Right renal pelvis (tissue), 4 donors: ENCODE measurements at regions not wholly inside any gene's neighbourhood (a gene's known extent, or its start where the extent isn't known, plus 50 kb on each side); places are given as distances from the start of the nearest gene placed in this dataset.

Experiments
- DNase-seq, 4 donors: peaks; one replicate each; pipeline ENCODE4 v3.0.0-alpha.2; 2013; ENCODE audit warnings: low read depth in 4 of 4, low spot score in 3 of 4, missing footprints in 1 of 4

DNA sequence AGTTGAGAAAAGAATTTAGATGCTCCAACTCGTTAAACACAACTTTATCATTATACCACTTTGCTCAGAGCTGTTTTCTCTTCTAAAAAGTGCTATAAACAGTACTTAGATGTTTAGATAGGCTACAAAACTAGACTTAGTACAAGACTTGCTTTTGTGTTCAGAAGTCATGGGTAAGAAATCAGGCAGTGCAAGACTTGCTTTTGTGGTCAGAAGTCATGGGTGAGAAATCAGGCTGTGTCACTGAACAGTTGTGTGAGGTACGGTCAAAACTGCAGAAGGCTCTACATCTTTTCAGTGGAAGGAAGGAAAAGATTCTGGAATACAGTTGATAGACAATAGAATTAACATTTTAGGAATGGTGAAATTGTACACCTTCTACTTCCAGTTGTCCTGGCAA, 239.7 kb downstream of the DNAJB9 start:
- no peak for DNase-seq

DNA sequence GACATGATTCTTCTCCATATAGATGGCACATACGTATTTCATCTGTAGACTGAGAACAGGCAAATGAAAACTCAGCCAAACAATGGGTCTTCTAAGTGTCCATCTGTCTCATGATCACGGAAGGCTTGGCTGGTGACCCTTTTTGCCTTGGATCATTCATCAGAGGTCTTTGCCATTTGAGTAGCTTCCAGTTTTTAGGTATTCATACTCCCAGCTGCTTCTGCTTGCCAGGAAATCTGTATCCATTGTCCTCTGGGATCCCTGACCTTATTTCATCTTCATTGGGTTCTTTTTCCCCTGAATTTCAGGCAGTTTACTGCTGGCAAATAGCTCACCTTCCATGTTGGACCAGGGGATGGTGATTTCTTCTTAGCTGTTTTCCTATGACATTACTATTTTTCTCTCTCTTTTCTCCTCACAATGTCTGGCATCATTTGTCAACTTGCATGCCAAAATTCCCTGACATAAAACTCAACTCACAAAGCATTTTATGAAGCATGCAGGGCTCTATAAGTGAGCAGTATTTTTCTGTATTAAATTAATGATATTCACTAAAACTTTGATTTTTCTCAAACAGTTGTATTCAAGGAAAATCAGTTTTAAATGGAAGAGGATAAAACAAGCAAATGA, 241.2 kb downstream of the DNAJB9 start:
- DNase-seq: no peak

DNA sequence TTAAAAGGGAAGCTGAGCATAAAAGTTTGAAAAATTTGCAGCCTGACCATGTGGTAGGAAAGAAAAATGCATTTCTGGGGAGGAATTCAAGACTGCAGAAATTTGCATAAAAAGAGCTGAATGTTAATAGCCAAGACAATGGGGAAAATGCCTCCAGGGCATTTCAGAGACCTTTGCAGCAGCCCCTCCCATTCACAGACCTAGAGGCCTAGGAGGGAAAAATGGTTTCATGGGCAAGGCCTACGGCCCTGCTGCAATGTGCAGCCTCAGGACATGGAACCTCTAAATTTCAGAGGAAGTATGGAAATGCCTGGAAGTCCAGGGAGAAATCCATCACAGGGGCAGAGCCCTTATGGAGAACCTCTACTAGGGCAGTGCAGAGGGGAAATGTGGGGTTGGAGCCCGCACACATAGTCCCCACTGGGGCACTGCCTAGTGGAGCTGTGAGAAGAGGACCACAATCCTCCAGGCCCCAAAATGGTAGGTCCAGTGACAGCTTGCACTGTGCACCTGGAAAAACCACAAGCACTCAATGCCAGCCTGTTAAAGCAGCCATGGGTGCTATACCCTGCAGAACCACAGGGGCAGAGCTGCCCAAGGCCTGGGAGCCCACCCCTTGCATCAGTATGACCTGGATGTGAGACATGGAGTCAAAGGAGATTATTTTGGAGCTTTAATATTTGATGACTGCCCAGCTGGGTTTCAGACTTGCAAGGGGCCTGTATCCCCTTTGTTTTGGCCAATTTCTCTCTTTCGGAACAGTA, 243.8 kb downstream of the DNAJB9 start:
- DNase-seq: no peak

- DNase-seq: no peak
Measured at GRCh38 chr7:108815815-108816214, 246.1 kb downstream of the DNAJB9 start.

- no peak for DNase-seq
Measured at GRCh38 chr7:108818742-108819141, 249.1 kb downstream of the DNAJB9 start.

- no peak for DNase-seq
Measured at GRCh38 chr7:108824840-108825580, 255.3 kb downstream of the DNAJB9 start.

- no peak for DNase-seq
Measured at GRCh38 chr7:108825581-108825909, 255.9 kb downstream of the DNAJB9 start.

GRCh38 chr7:108836256-108836655, 266.6 kb downstream of the DNAJB9 start:
- DNase-seq: no peak

DNA sequence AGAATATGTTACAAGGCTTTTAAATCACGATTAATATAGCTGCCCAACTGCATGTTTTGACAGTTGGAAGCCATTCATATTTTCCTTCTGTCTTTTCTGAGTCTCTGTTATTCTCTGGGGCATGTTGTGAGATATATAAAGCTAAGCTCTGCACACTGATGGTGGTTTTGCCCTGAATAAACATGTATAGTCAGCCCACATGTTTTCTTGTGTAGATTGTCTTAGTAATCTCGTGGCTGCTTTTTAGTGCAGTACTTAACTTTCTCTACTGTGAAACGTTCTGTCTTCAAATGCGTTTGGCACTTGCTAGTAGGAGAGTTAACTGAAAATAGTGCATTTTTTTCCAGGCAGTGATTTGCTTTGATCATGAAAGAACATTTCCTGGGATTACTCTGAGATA, 268.5 kb downstream of the DNAJB9 start:
- no peak for DNase-seq

- no peak for DNase-seq
Measured at GRCh38 chr7:108839076-108839475, 269.4 kb downstream of the DNAJB9 start.

- no peak for DNase-seq
Measured at GRCh38 chr7:108845951-108846350, 276.3 kb downstream of the DNAJB9 start.

GRCh38 chr7:108846471-108846870, 276.8 kb downstream of the DNAJB9 start:
- DNase-seq: no peak

GRCh38 chr7:108848486-108848885, 278.8 kb downstream of the DNAJB9 start:
- DNase-seq: no peak

DNA sequence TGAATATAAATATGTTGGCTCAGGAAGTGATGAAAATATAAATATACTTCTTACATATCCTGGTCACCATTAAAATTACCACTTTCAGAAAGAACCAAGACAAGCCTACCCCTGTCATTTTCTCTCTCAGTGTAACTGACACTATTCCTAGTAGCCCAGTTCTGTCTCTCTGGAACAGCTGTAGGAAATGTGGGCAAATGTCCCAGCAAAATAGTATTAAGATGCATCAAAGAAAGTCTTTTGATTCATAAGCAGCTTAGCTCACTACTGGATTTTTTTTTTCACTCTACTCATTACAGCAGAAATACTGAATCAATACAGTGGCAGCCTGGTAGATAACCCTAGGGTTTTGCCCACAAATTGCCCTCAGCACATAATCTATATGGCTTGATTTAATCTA, 290.9 kb downstream of the DNAJB9 start:
- DNase-seq: no peak

- no peak for DNase-seq
Measured at GRCh38 chr7:108861071-108861470, 291.4 kb downstream of the DNAJB9 start.

DNA sequence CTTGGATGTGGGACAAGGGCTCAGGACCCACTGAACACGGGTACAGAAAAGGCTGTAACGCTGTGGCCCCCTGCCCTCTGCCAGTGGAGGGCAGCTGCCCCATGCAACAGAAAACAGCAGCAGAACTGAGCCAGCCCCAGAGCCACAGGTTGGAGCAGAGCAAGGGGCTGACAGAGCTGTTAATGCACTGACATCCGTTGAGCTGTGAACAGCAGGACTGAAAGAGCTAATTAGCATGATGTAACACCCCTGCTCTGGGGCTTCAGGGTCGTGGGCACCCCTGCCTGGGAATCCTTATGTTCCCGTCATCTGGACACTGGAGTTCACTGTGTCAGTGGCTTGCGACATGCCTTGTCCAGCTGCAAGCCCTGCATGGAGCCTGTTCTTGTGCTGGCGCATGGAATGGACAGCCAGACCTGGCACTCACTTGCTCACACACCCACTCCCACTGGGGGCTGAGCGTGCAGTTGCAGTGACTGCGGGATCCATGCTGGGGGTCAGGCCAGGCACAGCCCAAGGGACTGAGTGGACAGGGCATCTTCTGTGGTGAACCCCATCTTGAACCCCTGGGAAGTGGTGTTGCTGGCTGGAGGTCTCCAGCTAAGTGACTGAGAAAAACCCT, 293.7 kb downstream of the DNAJB9 start:
- DNase-seq: no peak

DNA sequence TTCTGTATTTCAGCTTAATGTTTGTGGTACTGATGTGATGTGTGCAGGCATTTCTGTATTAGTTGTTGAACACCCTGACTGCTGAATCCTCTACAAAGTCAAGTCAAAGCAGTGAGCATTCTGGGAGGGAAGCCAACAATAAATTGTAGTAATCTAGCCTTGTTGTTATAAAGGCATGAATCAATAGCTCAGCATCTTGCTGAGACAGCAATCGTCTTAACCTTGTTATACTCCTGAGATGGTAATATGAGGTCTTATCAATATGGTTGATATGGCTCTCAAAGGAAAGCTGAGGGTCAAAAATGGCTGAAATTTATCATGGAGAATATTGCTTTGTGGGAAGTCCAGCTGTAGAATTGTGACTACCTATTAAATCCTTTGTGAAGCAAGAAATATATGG, 299.4 kb downstream of the DNAJB9 start:
- DNase-seq: no peak

DNA sequence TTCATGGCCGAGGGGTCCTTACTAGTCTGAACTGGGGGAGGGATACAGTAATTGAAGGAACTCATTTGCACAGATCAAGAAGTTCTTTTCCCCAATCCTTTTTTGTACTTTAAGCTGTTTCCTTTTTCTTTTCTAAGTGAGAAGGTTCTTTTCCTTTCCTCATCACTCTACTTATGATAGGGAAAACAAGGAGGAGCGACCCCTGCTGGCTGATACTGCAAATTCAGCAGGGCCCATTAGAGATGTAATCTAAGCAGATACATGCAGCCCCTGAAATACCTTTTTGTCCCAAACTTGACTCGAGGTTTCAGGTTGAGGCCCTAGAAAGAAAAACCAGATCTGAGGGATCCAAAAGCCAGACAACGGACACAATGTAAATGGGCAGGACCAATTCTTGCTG, 305.5 kb downstream of the DNAJB9 start:
- no peak for DNase-seq

GRCh38 chr7:108890862-108891261, 321.2 kb downstream of the DNAJB9 start:
- no peak for DNase-seq

- DNase-seq: no peak
Measured at GRCh38 chr7:108908456-108908855, 338.8 kb downstream of the DNAJB9 start.

GRCh38 chr7:108911016-108911415, 341.3 kb downstream of the DNAJB9 start:
- no peak for DNase-seq
